ENCODE measurements at regions not wholly inside any gene's neighbourhood (a gene's known extent, or its start where the extent isn't known, plus 50 kb on each side); places are given as distances from the start of the nearest gene placed in this dataset.

GRCh38 chr20:39893003-39893685 is 795.9 kb downstream of the MAFB start:
- DNase-seq: no peak

GRCh38 chr20:39890697-39891096 is 798.3 kb downstream of the MAFB start:
- DNase-seq: no peak

- no peak for DNase-seq
These were observed 800.7 kb downstream of the MAFB start for GRCh38 chr20:39888310-39888709.

GRCh38 chr20:39886650-39887190 is 802.3 kb downstream of the MAFB start:
- DNase-seq: no peak

GRCh38 chr20:39885975-39886649 is 802.9 kb downstream of the MAFB start:
- DNase-seq: no peak

GRCh38 chr20:39882806-39883205 is 806.2 kb downstream of the MAFB start:
- no peak for DNase-seq

GRCh38 chr20:39880890-39881289 is 808.1 kb downstream of the MAFB start:
- no peak for DNase-seq

- DNase-seq: no peak
These were observed 809.7 kb downstream of the MAFB start for GRCh38 chr20:39879296-39879695.

GRCh38 chr20:39878809-39879208 is 810.2 kb downstream of the MAFB start:
- no peak for DNase-seq

- DNase-seq: no peak
These were observed 810.7 kb downstream of the MAFB start for GRCh38 chr20:39878320-39878719.

- DNase-seq: no peak
These were observed 811.2 kb downstream of the MAFB start for GRCh38 chr20:39877788-39878187.

GRCh38 chr20:39876976-39877635 is 811.9 kb downstream of the MAFB start:
- DNase-seq: no peak

- DNase-seq: no peak
These were observed 813.4 kb downstream of the MAFB start for GRCh38 chr20:39875492-39876110.

- DNase-seq: no peak
These were observed 814.8 kb downstream of the MAFB start for GRCh38 chr20:39874049-39874893.

GRCh38 chr20:39873286-39873685 is 815.8 kb downstream of the MAFB start:
- DNase-seq: no peak

GRCh38 chr20:39871013-39871412 is 818.0 kb downstream of the MAFB start:
- no peak for DNase-seq

- no peak for DNase-seq
These were observed 823.6 kb downstream of the MAFB start for GRCh38 chr20:39865446-39865845.

- no peak for DNase-seq
These were observed 826.6 kb downstream of the MAFB start for GRCh38 chr20:39862470-39862891.

GRCh38 chr20:39861381-39861780 is 827.7 kb downstream of the MAFB start:
- no peak for DNase-seq

- no peak for DNase-seq
These were observed 831.2 kb downstream of the MAFB start for GRCh38 chr20:39857835-39858234.

- DNase-seq: no peak
These were observed 831.8 kb downstream of the MAFB start for GRCh38 chr20:39857187-39857586.

GRCh38 chr20:39855799-39856198 is 833.2 kb downstream of the MAFB start:
- DNase-seq: no peak
